GM10266 (cell line): ENCODE measurements at regions not wholly inside any gene's neighbourhood (a gene's known extent, or its start where the extent isn't known, plus 50 kb on each side); places are given as distances from the start of the nearest gene placed in this dataset.

Source experiments
- DNase-seq: peaks from one replicate; pipeline ENCODE4 v3.0.0; 2012; ENCODE audit errors: extremely low spot score
- TF ChIP-seq, protein P1 (sequence below): IDR thresholded peaks from 2 replicates; pipeline ENCODE4 v1.5.1; 2012; ENCODE audit warnings: mild to moderate bottlenecking, low read depth; ENCODE audit not compliant: control insufficient read depth, insufficient read depth; ENCODE audit errors: missing control alignments

DNA sequence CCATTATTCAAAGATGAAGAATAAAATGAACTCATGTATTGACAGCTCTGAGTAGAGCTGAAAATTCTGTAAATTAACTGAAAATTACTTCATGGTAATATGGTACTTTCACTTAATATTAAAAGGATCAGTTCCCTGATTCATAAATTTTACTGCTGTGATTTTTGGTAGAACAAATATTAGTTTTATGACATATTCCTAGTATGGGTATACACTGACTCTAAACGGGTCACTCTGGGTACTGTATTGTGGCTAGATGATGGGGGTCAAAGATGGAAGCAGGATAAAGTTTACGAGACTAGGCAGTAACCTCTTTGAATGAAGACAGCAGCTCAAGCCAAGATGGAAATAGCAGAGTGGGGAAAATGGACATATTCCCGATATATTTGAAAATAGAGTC is 135.5 kb downstream of the NUAK1 start:
- DNase-seq: no peak
- TF ChIP-seq, protein P1, sequence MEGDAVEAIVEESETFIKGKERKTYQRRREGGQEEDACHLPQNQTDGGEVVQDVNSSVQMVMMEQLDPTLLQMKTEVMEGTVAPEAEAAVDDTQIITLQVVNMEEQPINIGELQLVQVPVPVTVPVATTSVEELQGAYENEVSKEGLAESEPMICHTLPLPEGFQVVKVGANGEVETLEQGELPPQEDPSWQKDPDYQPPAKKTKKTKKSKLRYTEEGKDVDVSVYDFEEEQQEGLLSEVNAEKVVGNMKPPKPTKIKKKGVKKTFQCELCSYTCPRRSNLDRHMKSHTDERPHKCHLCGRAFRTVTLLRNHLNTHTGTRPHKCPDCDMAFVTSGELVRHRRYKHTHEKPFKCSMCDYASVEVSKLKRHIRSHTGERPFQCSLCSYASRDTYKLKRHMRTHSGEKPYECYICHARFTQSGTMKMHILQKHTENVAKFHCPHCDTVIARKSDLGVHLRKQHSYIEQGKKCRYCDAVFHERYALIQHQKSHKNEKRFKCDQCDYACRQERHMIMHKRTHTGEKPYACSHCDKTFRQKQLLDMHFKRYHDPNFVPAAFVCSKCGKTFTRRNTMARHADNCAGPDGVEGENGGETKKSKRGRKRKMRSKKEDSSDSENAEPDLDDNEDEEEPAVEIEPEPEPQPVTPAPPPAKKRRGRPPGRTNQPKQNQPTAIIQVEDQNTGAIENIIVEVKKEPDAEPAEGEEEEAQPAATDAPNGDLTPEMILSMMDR: no peak

DNA sequence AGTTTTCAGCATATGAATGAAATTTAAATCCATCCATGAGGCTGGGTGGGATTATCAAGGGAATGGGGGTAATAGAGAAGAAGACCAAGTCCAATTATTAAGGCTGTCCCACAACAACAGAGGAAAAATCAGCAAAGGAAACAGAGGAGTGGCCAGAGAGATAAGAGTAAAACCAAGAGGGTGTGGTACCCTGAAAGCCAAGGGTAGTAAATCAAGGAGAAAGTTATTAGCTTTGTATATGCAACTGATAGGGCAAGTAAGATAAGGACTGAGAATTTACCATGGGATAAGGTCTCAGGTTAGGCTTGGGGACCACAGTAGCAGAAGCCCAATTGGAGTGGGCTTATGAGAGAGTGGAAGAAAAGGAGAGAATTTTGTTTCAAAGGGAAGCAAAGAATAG is 134.5 kb downstream of the NUAK1 start:
- DNase-seq: no peak
- TF ChIP-seq, protein P1: no peak

DNA sequence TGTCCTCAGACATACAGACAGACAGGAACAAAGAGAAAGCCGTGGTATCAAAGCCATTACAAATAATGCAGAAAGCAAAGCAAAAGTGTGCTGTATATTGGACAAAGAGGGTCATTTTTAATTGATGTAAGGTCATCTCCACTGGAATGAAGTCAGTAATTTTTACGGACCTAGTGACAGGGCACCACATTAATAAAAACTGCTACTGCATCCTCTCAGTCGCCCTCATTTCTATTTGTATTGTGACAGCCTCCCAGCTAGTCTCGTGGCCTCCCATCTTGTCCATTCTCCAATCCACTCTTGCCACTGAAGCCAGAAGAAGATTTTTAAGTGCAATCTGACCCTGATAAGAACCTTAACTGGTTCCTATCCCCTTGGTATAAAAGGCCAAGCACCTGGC is 132.4 kb downstream of the NUAK1 start:
- TF ChIP-seq, protein P1: no peak
- DNase-seq: no peak

DNA sequence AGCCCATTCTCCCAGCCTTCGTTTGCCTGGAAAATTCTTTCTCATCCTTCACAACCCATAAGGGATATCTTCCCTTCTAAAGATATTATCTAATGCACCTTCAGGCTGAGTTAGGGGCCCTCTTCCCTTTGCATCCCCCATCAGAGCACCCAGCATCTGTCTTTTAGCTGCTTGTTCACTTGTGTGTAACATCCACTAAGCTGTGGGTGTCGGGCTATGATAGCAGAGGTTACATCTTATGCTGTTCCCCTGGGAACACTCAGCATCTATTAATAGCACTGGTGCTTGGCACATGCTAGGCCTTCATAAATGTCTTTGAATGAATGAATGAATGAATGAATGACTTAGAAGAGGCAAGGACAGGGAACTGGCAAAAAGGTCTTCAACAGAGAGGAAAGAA is 131.8 kb downstream of the NUAK1 start:
- DNase-seq: no peak
- TF ChIP-seq, protein P1: no peak

DNA sequence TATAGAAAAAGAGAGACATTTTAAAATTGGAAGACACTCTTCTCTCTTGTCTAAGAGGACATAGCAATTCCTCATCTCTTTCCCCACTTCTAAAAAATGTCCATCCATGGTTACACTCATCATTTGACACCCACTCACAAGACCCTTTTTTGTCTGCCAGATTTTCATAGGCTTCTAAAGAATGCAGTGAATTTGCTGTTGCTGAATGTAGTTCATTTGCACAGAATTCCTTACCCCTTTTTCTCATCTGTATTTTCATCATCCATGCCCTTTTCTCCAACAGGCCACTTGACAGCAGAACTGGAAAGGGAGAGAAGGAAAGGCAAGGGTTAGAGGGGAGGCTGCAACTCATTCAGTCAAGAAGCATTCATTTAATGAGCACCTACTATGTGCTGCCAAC is 128.0 kb downstream of the NUAK1 start:
- no peak for DNase-seq
- TF ChIP-seq, protein P1: no peak
